Endothelial cell of umbilical vein (primary cell): ENCODE measurements at regions not wholly inside any gene's neighbourhood (a gene's known extent, or its start where the extent isn't known, plus 50 kb on each side); places are given as distances from the start of the nearest gene placed in this dataset.

Source experiments
- BruUV-seq: library from RNA; stranded (reverse); fragments of 400-500 nt; replicated peaks from 2 replicates; lab custom pipeline; 2021; lab: Mats Ljungman, UMichigan
- CTCF ChIA-PET: fragments of 300-600, 350-600 bp; sonication (Branson Sonifier 250); formaldehyde crosslinking; loops from one replicate; lab custom pipeline; 2021; ENCODE audit warnings: antibody characterized with exemption, inconsistent platforms; lab: Charles Lee
- POLR2A ChIA-PET: fragments of 300-600, 350-600 bp; sonication (Branson Sonifier 250); formaldehyde crosslinking; loops from one replicate; lab custom pipeline; 2021; ENCODE audit warnings: antibody characterized with exemption, inconsistent platforms; lab: Charles Lee
- DNase-seq: peaks from one replicate; pipeline ENCODE4 v3.0.0-alpha.2; 2011; ENCODE audit warnings: low read depth, low spot score
- FAIRE-seq: peaks from 2 replicates; lab custom pipeline; 2011; peaks lifted over from hg19 to GRCh38; lab: Jason Lieb, UNC
- H2AFZ ChIP-seq: 2 replicates; pipeline ENCODE4 v1.6.0; 2012; ENCODE audit warnings: low read depth, low read length, control low read depth, inconsistent platforms
- H3K27ac ChIP-seq: 2 replicates; pipeline ENCODE4 v1.5.1; 2011; ENCODE audit warnings: low read depth, mild to moderate bottlenecking, control low read depth, low read length, moderate library complexity; ENCODE audit not compliant: insufficient read depth
- H3K27me3 ChIP-seq, 2 experiments: 2 replicates each; pipeline versions ENCODE4 v1.6.0 to v1.6.1; 2011; ENCODE audit warnings: low read length in 2 of 2, mixed read lengths in 1 of 2; ENCODE audit not compliant: control insufficient read depth in 2 of 2, insufficient read depth in 2 of 2
- H3K36me3 ChIP-seq, 2 experiments: 2 replicates in 1 of 2; 3 replicates in 1 of 2; pipeline ENCODE4 v1.5.1; 2011; ENCODE audit warnings: low read length in 2 of 2, mild to moderate bottlenecking in 1 of 2, moderate library complexity in 1 of 2; ENCODE audit not compliant: control insufficient read depth in 2 of 2, insufficient read depth in 2 of 2; ENCODE audit errors: extremely low read depth in 1 of 2
- H3K4me1 ChIP-seq: 3 replicates; pipeline ENCODE4 v1.5.1; 2011; ENCODE audit warnings: mild to moderate bottlenecking, low read length; ENCODE audit not compliant: control insufficient read depth, insufficient read depth; ENCODE audit errors: extremely low read depth
- H3K4me2 ChIP-seq: 2 replicates; pipeline ENCODE4 v1.6.1; 2011; ENCODE audit warnings: low read length, control low read depth, mixed read lengths; ENCODE audit not compliant: insufficient read depth
- H3K4me3 ChIP-seq, 3 experiments: fragments of 200-600 bp in 1 of 3; sonication (generic), shearing (Covaris generic) in 1 of 3; replicated peaks in 1 of 3; 2 replicates each; pipeline ENCODE4 v1.5.1; 2011 to 2016; ENCODE audit warnings: control low read depth in 3 of 3, low read length in 3 of 3, mild to moderate bottlenecking in 2 of 3, inconsistent platforms in 1 of 3, low read depth in 1 of 3, moderate library complexity in 1 of 3; ENCODE audit not compliant: insufficient read depth in 1 of 3
- H3K79me2 ChIP-seq: 2 replicates; pipeline ENCODE4 v1.6.0; 2012; ENCODE audit warnings: low read length, inconsistent platforms; ENCODE audit not compliant: control insufficient read depth, insufficient read depth
- H3K9ac ChIP-seq: replicated peaks from 2 replicates; pipeline ENCODE3; 2011; ENCODE audit warnings: low read length, control low read depth; ENCODE audit not compliant: insufficient read depth; ENCODE audit errors: extremely low read depth
- H3K9me1 ChIP-seq: replicated peaks from 3 replicates; pipeline ENCODE4 v1.6.0; 2011; ENCODE audit warnings: mild to moderate bottlenecking, low read length; ENCODE audit not compliant: control insufficient read depth, insufficient read depth; ENCODE audit errors: extremely low read depth
- H3K9me3 ChIP-seq: replicated peaks from 2 replicates; pipeline ENCODE4 v1.5.1; 2012; ENCODE audit warnings: low read length, inconsistent platforms; ENCODE audit not compliant: control insufficient read depth, insufficient read depth
- H4K20me1 ChIP-seq: replicated peaks from 2 replicates; pipeline ENCODE3; 2011; ENCODE audit warnings: mild to moderate bottlenecking, low read length; ENCODE audit not compliant: control insufficient read depth, insufficient read depth; ENCODE audit errors: extremely low read depth
- EZH2 ChIP-seq: IDR thresholded peaks from 2 replicates; pipeline ENCODE4 v1.6.1; 2012; ENCODE audit warnings: borderline replicate concordance, low read depth, mild to moderate bottlenecking, moderate library complexity, low read length, inconsistent platforms; ENCODE audit not compliant: severe bottlenecking
- FOS ChIP-seq: IDR thresholded peaks from 2 replicates; pipeline ENCODE4 v1.6.1; 2011; ENCODE audit warnings: mild to moderate bottlenecking, low read length, moderate library complexity, borderline replicate concordance; ENCODE audit not compliant: insufficient read depth
- GATA2 ChIP-seq: IDR thresholded peaks from 2 replicates; pipeline ENCODE4 v1.7.0; 2011; ENCODE audit warnings: low read depth, mild to moderate bottlenecking, moderate library complexity, mixed read lengths, low read length; ENCODE audit not compliant: insufficient read length, insufficient read depth
- JUN ChIP-seq: IDR thresholded peaks from 2 replicates; pipeline ENCODE4 v1.6.1; 2011; ENCODE audit warnings: borderline replicate concordance, low read depth; ENCODE audit not compliant: insufficient read length, insufficient read depth
- MAX ChIP-seq: IDR thresholded peaks from 2 replicates; pipeline ENCODE4 v1.6.1; 2011; ENCODE audit not compliant: insufficient read depth, insufficient read length
- MYC ChIP-seq: IDR thresholded peaks from one replicate; pipeline ENCODE4 v1.6.1; 2011; ENCODE audit warnings: mild to moderate bottlenecking, low read depth, low read length
- POLR2A ChIP-seq: IDR thresholded peaks from 2 replicates; pipeline ENCODE4 v1.6.1; 2012; ENCODE audit warnings: low read depth, mild to moderate bottlenecking, control low read depth, low read length
- POLR2AphosphoS5 ChIP-seq: IDR thresholded peaks from 2 replicates; pipeline ENCODE4 v1.6.1; 2012; ENCODE audit warnings: low read depth, mild to moderate bottlenecking, control low read depth, low read length, moderate library complexity; ENCODE audit not compliant: insufficient read depth
- dilution Hi-C: fragments of 300-500 bp; cut with MboI; formaldehyde crosslinking; loops from one replicate; pipeline ENCODE4 v1.15.0; 2019; ENCODE audit warnings: low sequenced_read_pairs; ENCODE audit not compliant: extremely low pct_ligation_motif_present
- intact Hi-C: fragments of 100-400 bp; cut with micrococcal nuclease; formaldehyde crosslinking; loops from one replicate; pipeline ENCODE4 v1.10.0; 2022
- TF ChIP-seq, protein P1 (sequence below), 2 donors: IDR thresholded peaks; 1 replicate in 1 of 2; 2 replicates in 1 of 2; pipeline ENCODE4 v1.5.1; 2011; ENCODE audit warnings: low read length in 2 of 2, mild to moderate bottlenecking in 2 of 2, moderate library complexity in 2 of 2, control low read depth in 1 of 2, inconsistent platforms in 1 of 2, low read depth in 1 of 2; ENCODE audit not compliant: insufficient read depth in 1 of 2; ENCODE audit errors: extremely low read depth in 1 of 2

DNA sequence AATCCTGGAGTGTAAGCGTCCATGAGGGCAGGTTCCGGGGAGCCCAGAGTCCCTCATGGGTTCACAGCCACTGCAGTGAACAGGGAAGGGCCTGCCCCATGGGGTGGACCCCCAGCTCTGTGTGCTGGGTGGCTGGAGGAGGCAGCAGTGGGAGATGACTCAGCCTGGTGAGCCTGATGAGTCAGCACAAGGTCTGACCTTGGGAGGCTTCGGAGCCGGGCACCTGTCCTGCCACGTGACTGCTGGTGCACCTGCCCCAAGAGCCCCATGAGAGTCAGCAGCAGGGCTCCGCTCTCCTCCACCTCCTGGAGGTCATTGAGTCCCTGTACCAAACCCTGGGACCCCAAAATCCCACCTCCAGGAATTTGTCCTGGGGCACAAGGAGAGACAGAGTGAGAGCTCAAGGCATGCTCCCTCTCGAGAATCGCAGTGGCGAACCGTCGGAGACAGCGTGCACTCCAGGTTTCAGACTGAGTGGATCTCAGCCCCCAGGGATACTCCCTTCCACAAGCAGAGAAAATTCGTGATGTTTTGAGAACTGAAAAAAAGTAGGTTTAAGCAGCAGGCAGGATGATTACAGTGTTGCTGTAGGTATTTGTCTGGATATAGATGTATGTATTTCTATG lies 1221.7 kb downstream of the BRD1 start:
- dilution Hi-C loops, result no loop called here
- no peaks in the 10 kb centered on the region for H3K27me3 ChIP-seq
- no TSS peak for BruUV-seq

More for the DNA sequence above, 1221.7 kb downstream of the BRD1 start:
- Histone ChIP-seq H4K20me1 (no peaks in the 10 kb centered on the region), H3K4me3 (no peak overlapping the region), H2AFZ (no peak overlapping the region), H3K9me1 (no peaks in the 10 kb centered on the region), H3K4me1 (no peaks in the 10 kb centered on the region), H3K27ac (no peak overlapping the region), H3K9ac (no peak overlapping the region), H3K4me2 (no peak overlapping the region), H3K36me3 (no peaks in the 10 kb centered on the region), H3K79me2 (no peaks in the 10 kb centered on the region), H3K9me3 (peaks cover 6% of the 10 kb centered on the region)
- TF ChIP-seq EZH2 (no peak), GATA2 (no peak), JUN (no peak), FOS (no peak), POLR2A (no peak), MYC (no peak), MAX (no peak), POLR2AphosphoS5 (no peak)
- TF ChIP-seq, protein P1, sequence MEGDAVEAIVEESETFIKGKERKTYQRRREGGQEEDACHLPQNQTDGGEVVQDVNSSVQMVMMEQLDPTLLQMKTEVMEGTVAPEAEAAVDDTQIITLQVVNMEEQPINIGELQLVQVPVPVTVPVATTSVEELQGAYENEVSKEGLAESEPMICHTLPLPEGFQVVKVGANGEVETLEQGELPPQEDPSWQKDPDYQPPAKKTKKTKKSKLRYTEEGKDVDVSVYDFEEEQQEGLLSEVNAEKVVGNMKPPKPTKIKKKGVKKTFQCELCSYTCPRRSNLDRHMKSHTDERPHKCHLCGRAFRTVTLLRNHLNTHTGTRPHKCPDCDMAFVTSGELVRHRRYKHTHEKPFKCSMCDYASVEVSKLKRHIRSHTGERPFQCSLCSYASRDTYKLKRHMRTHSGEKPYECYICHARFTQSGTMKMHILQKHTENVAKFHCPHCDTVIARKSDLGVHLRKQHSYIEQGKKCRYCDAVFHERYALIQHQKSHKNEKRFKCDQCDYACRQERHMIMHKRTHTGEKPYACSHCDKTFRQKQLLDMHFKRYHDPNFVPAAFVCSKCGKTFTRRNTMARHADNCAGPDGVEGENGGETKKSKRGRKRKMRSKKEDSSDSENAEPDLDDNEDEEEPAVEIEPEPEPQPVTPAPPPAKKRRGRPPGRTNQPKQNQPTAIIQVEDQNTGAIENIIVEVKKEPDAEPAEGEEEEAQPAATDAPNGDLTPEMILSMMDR (IDR thresholded peaks at IDR 0.05; ENCODE audit: extremely low read depth in 1 of 2, insufficient read depth in 1 of 2, low read depth in 1 of 2, low read length in 2 of 2), result no peak
- no peak for FAIRE-seq
- ChIA-PET CTCF (no interaction called here), POLR2A (no interaction called here)
- intact Hi-C loops, result no loop called here
- DNase-seq, result no peak
